Activated naive CD4-positive, alpha-beta T cell treated with anti-CD3 and anti-CD28 coated beads, Interleukin-2, amount 50 U/mL, for 24 hours (primary cell): ENCODE measurements at regions not wholly inside any gene's neighbourhood (a gene's known extent, or its start where the extent isn't known, plus 50 kb on each side); places are given as distances from the start of the nearest gene placed in this dataset.
"Not testable (repeated sequence)": the region's sequence is repeated elsewhere in the genome, so short reads cannot be mapped to it uniquely, and the experiment has no call there.

Experiments used
- H3K27ac Mint-ChIP-seq: one replicate; pipeline ENCODE4 v1.8.0; 2021; ENCODE audit warnings: mild to moderate bottlenecking, mixed read lengths
- H3K27me3 Mint-ChIP-seq: one replicate; pipeline ENCODE4 v1.8.0; 2021; ENCODE audit warnings: mixed read lengths
- H3K36me3 Mint-ChIP-seq: one replicate; pipeline ENCODE4 v1.8.0; 2021; ENCODE audit warnings: mixed read lengths
- H3K4me1 Mint-ChIP-seq: one replicate; pipeline ENCODE4 v1.8.0; 2021; ENCODE audit warnings: mixed read lengths
- H3K4me3 Mint-ChIP-seq: one replicate; pipeline ENCODE4 v1.8.0; 2021; ENCODE audit warnings: mild to moderate bottlenecking, mixed read lengths
- H3K9me3 Mint-ChIP-seq: one replicate; pipeline ENCODE4 v1.8.0; 2021; ENCODE audit warnings: mixed read lengths

DNA sequence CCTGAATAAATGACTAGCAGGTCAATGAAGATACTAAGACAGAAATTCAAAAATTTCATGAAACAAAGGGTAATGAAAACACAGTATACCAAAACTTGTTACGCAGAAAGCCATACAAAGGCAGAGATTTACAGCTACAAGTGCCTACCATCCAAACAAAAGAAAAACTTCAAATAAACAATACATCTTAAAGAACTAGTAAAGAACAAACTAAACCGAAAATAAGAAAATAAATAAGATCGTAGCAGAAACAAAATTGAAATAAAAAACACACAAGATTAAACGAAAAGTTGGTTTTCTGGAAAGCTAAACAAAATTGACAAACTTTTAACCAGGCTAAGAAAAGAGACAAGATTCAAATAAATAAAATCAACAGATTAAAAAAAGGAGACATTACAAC is 51.5 kb downstream of the VPREB1 start:
- H3K36me3 Mint-ChIP-seq, H3K27me3 Mint-ChIP-seq, H3K9me3 Mint-ChIP-seq: not testable (repeated sequence)
- H3K27ac Mint-ChIP-seq = peak overlapping the region; percentile 62
- H3K4me3 Mint-ChIP-seq = peak overlapping the region; percentile 60
- H3K4me1 Mint-ChIP-seq = peaks cover 27% of the 10 kb centered on the region

DNA sequence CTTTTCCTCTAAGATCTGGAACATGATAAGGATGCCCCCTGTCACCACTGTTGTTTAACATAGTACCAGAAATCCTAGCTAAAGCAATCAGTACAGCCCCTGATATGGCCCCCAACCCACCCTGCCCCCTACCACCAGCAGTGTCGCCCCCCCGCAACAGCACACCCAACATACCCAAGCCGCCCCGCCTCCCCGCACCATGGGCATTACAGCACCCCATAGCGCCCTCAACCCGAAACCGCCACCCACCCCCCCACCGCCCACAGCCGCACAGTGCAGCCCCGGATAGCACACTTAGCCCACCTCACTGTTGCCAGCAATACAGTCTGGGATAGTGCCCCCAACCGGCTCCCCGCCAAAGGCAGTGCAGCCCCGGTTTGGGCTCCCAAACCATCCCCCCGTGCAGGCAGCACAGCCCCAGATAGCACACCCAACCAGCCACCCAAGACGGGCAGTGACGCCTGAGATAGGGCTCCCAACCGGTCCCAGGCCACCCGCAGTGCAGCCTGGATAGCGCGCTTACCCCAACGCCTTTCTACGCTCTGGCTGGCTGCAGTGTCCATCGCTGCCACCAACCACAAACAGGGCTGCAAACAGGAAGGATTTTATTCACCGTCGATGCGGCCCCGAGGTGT is 52.7 kb downstream of the VPREB1 start:
- not testable (repeated sequence) for H3K9me3 Mint-ChIP-seq, H3K27me3 Mint-ChIP-seq, H3K36me3 Mint-ChIP-seq
- peak overlapping the region; percentile 51 for H3K27ac Mint-ChIP-seq
- H3K4me3 Mint-ChIP-seq = peak overlapping the region; percentile 88
- H3K4me1 Mint-ChIP-seq = peaks cover 37% of the 10 kb centered on the region

DNA sequence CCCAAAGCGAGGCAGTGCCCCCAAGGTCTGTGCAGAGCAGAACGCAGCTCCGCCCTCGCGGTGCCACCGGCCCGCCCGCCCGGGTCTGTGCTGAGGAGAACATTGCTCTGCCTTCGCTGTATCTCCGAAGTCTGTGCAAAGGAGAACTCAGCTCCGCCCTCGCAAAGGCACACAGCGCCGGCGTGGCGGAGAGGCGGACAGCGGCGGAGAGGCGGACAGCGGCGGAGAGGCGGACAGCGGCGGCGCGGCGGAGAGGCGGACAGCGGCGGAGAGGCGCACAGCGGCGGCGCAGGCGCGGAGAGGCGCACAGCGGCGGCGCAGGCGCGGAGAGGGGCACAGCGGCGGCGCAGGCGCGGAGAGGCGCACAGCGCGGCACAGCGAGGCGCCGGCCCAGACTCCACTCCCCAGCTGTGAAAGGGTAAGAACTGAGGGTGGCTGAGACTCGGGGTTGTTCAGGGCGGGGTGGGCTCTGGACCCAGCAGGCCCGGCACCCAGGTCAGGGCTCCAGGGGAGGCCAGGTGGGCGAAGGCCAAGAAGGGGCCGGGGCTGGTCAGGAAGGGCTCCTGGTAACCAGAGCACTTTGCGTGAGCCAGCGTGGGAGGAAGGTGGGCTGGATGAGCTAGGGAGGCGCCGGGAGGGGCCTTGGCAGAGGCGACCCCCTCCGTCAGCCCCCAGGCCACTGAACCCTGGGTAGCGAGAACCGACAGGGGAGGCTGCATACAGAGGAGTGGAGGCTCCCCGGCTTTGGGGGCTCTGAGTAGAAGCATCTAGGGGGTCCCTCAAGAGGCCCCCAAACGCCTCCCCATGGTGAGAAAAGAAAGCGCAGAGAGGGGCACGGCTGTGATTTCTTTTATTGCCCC is 53.4 kb downstream of the VPREB1 start:
- H3K36me3 Mint-ChIP-seq, H3K9me3 Mint-ChIP-seq, H3K27me3 Mint-ChIP-seq: not testable (repeated sequence)
- peak overlapping the region; percentile 51 for H3K27ac Mint-ChIP-seq
- H3K4me3 Mint-ChIP-seq = peak overlapping the region; percentile 88
- peaks cover 39% of the 10 kb centered on the region for H3K4me1 Mint-ChIP-seq

DNA sequence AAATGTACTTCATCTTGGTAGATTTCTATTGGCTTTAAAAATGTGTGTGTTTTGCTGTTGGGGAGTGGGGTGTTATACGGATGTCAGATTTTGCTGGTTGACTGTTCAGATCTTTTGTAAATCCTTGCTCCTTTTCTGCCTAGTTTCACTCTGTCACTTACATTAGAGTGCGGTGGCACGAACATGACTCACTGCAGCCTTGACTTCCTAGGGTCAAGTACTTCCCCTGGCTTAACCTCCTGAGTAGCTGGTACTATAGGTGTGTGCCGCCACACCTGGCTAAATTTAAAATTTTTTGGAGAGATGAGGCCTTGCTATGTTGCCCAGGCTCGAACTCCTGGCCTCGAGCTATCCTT is 54.0 kb downstream of the VPREB1 start:
- Mint-ChIP-seq H3K4me3 (peak overlapping the region; percentile 88), H3K4me1 (peaks cover 39% of the 10 kb centered on the region)
- H3K27ac Mint-ChIP-seq, H3K27me3 Mint-ChIP-seq, H3K9me3 Mint-ChIP-seq, H3K36me3 Mint-ChIP-seq: not testable (repeated sequence)

DNA sequence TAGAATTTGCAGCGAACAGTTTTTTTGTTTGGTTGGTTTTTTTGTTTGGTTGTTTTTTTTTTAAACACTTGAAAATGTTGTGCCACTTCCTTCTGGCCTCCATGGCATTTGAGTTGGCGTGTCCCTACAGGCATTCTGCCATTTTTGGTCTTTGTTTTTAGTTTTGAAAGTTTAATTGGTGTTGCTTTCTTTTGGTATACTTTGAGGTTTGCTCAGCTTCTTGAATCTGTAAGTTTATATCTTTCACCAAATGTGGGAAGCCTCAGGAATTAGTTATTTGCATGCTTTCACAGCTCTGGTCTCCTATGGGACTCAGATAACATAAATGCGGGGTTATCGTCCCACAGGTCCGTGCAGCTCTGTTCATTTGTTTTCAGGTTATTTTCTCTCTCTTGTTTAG is 55.9 kb downstream of the VPREB1 start:
- H3K4me1 Mint-ChIP-seq = peaks cover 39% of the 10 kb centered on the region
- H3K27me3 Mint-ChIP-seq, H3K36me3 Mint-ChIP-seq, H3K27ac Mint-ChIP-seq, H3K9me3 Mint-ChIP-seq: not testable (repeated sequence)
- peak overlapping the region; percentile 53 for H3K4me3 Mint-ChIP-seq

DNA sequence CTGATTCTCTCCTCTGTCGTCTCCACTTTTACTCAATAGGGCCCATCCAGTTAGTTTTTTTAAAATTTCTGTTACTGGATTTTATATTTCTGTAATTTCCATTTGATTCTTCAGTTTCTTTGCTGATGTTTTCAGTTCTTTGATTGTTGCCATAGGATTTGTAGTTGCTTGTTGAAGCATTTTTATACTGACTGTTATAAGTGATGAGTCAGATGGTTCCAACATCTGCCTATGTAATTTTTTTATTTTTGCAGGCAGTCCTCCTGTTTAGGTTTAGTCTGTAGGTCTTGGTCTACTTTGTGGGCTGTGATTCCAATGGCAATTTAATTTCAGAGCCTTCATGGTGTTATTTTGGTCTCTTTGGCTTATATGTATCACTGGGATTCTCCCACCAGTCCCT is 56.4 kb downstream of the VPREB1 start:
- H3K36me3 Mint-ChIP-seq = not testable (repeated sequence)

DNA sequence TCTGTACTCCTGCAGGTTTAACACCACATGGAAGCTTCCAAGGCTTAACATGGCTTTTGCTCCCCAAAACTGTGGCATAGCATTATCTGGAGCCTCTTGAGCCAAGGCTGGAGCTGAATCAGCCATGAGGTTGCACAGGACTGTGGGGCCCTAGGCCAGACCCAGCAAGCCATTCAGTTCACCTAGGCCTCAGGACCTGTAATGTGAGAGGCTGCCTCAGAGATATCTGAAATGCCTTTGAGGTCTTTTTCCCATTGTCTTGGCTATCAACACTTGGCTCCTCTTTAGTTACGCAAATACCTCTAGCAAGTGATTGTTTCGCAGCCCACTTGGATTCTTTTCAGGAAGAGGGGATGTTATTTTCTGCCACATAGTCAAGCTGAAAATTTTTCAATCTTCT is 72.0 kb downstream of the VPREB1 start:
- Mint-ChIP-seq H3K4me1 (no peaks in the 10 kb centered on the region), H3K36me3 (peaks cover 25% of the 10 kb centered on the region), H3K9me3 (no peaks in the 10 kb centered on the region), H3K27ac (no peak overlapping the region), H3K27me3 (no peaks in the 10 kb centered on the region), H3K4me3 (no peak overlapping the region)

More for the DNA sequence above, 56.4 kb downstream of the VPREB1 start:
- peak overlapping the region; percentile 17 for H3K27ac Mint-ChIP-seq
- H3K4me3 Mint-ChIP-seq = peak overlapping the region; percentile 53
- not testable (repeated sequence) for H3K27me3 Mint-ChIP-seq, H3K9me3 Mint-ChIP-seq
- H3K4me1 Mint-ChIP-seq = peaks cover 37% of the 10 kb centered on the region

DNA sequence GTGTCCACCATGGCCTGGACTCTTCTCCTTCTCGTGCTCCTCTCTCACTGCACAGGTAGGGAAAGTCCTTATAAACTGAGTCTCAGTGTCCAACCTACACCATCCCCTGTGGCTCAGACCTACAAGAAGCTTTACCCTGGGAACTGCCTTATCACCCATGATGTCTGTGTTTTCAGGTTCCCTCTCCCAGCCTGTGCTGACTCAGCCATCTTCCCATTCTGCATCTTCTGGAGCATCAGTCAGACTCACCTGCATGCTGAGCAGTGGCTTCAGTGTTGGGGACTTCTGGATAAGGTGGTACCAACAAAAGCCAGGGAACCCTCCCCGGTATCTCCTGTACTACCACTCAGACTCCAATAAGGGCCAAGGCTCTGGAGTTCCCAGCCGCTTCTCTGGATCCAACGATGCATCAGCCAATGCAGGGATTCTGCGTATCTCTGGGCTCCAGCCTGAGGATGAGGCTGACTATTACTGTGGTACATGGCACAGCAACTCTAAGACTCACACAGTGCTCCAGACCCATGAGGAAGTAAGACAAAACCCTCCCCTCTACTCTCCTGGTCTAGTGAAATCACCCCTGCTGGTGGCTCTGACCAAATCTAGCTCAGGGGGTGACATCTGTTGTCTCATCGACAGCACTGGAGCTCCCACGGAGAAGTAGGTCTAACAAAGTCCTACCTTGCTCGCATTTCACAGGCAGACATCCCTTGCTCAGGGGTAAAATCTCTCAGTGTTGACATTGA is 74.3 kb downstream of the VPREB1 start:
- no peak overlapping the region for H3K27ac Mint-ChIP-seq
- H3K36me3 Mint-ChIP-seq = peaks cover 23% of the 10 kb centered on the region
- H3K27me3 Mint-ChIP-seq = no peaks in the 10 kb centered on the region
- H3K4me1 Mint-ChIP-seq = no peaks in the 10 kb centered on the region
- no peaks in the 10 kb centered on the region for H3K9me3 Mint-ChIP-seq
- no peak overlapping the region for H3K4me3 Mint-ChIP-seq

DNA sequence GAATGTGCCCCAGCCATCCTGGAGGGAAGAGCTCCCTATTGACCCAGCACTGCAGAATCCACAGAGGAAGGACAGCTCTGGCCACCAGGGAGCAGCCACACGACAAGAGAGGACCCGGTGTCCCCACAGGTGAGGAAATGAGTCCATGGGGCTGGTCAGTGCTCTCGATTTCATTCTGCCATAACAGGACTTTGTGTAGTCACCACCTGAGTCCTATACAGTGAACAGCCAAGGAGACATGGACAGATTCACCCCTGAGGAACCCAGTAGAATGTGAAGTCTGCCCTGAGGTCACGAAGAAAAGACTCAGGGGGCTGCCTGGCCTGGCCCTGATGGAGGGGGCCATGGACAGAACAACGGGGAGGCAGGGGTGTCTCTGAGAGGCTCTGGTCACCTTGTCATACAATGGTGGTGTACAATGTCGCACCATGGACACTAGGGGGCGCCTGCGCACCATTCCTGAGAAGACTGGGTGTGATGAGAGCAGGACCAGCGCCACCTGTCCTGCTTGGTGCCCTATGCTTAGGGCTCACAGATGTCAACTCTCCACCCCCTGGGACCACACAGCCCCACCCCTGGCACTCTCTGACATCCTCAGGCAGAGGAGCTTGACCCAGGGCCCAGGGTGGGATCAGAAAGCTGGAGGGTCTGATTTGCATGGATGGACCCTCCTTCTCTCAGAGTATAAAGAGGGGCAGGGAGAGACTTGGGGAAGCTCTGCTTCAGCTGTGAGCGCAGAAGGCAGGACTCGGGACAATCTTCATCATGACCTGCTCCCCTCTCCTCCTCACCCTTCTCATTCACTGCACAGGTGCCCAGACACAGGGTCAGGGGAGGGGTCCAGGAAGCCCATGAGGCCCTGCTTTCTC is 77.4 kb downstream of the VPREB1 start:
- H3K4me1 Mint-ChIP-seq, H3K9me3 Mint-ChIP-seq, H3K4me3 Mint-ChIP-seq, H3K27ac Mint-ChIP-seq, H3K36me3 Mint-ChIP-seq, H3K27me3 Mint-ChIP-seq: not testable (repeated sequence)

DNA sequence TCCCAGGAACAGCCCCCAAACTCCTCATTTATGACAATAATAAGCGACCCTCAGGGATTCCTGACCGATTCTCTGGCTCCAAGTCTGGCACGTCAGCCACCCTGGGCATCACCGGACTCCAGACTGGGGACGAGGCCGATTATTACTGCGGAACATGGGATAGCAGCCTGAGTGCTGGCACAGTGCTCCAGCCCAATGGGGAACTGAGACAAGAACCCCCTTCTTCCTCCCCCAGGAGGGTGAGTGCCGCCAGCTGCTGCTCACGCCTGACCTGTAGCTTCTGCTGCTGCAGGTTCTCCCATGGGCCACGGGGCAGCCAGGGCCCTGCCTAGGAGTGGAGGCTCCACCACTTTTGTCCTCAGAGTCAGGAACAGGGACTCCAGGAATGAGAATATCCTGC is 78.2 kb downstream of the VPREB1 start:
- Mint-ChIP-seq H3K27me3 (no peaks in the 10 kb centered on the region), H3K4me1 (no peaks in the 10 kb centered on the region), H3K4me3 (no peak overlapping the region)

DNA sequence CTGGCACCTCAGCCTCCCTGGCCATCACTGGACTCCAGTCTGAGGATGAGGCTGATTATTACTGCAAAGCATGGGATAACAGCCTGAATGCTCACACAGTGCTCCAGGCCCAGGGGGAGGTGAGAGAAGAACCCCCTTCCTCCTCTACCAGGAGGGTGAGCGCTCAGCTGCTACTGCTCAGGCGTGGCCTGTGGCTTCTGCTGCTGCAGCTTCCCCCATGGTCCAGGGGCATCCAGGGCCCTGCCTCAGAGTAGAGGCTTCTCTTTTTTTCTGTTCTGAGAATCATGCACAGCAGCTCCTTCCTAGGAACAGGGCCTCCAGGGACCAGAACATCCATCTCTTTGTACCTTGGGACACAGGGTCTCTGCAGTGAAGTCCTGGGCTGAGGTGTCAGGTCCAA is 83.1 kb downstream of the VPREB1 start:
- no peaks in the 10 kb centered on the region for H3K36me3 Mint-ChIP-seq
- H3K9me3 Mint-ChIP-seq = no peaks in the 10 kb centered on the region
- no peak overlapping the region for H3K4me3 Mint-ChIP-seq
- peaks cover 12% of the 10 kb centered on the region for H3K27me3 Mint-ChIP-seq
- H3K27ac Mint-ChIP-seq = no peak overlapping the region
- H3K4me1 Mint-ChIP-seq = no peaks in the 10 kb centered on the region

More for the DNA sequence above, 78.2 kb downstream of the VPREB1 start:
- no peaks in the 10 kb centered on the region for H3K36me3 Mint-ChIP-seq
- no peak overlapping the region for H3K27ac Mint-ChIP-seq
- H3K9me3 Mint-ChIP-seq = no peaks in the 10 kb centered on the region

DNA sequence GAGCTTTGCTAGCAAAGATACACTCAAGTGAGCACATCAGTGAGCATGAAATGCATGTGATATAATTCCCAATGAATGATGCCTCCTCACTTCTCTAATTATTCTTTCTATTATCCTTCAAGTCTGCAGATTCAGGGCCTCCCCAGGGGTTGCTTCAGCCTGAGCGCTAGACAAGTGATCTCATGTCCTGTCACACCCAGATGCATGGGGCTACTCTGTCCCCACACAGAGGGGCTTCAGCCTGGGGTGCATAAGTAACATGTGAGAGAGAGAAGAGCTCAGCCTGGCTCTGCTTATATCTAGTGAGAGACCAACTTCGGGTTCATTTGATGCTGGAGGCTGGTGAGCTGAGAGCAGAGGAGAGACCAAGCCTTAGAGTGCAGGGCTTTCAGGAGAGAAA is 85.2 kb downstream of the VPREB1 start:
- Mint-ChIP-seq H3K4me3 (no peak overlapping the region), H3K9me3 (peaks cover 7% of the 10 kb centered on the region), H3K36me3 (peaks cover 4% of the 10 kb centered on the region), H3K27me3 (peaks cover 29% of the 10 kb centered on the region), H3K27ac (no peak overlapping the region), H3K4me1 (no peaks in the 10 kb centered on the region)

DNA sequence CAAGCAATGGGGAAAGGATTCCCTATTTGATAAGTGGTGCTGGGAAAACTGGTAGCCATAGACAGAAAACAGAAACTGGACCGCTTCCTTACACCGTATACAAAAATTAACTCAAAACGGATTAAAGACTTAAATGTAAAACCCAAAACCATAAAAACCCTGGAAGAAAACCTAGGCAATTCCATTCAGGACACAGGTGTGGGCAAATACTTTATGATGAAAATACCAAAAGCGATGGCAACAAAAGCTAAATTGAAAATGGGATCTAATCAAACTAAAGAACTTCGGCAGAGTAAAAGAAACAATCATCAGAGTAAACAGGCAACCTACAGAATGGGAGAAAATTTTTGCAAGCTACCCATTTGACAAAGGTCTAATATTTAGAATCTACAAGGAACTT is 91.1 kb downstream of the VPREB1 start:
- H3K27me3 Mint-ChIP-seq = peaks cover 46% of the 10 kb centered on the region
- not testable (repeated sequence) for H3K27ac Mint-ChIP-seq, H3K36me3 Mint-ChIP-seq, H3K9me3 Mint-ChIP-seq, H3K4me1 Mint-ChIP-seq, H3K4me3 Mint-ChIP-seq

DNA sequence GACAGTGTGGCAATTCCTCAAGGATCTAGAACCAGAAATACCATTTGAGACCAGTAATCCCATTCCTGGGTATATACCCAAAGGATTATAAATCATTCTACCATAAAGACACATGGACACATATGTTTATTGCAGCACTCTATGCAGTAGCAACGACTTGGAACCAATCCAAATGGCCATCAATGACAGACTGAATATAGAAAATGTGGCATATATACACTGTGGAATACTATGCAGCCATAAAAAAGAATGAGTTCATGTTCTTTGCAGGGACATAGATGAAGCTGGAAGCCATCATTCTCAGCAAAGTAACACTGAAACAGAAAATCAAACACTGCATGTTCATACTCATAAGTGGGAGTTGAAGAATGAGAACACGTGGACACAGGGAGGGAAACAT is 91.7 kb downstream of the VPREB1 start:
- not testable (repeated sequence) for H3K4me3 Mint-ChIP-seq, H3K9me3 Mint-ChIP-seq, H3K4me1 Mint-ChIP-seq, H3K27ac Mint-ChIP-seq, H3K36me3 Mint-ChIP-seq
- peaks cover 45% of the 10 kb centered on the region for H3K27me3 Mint-ChIP-seq

DNA sequence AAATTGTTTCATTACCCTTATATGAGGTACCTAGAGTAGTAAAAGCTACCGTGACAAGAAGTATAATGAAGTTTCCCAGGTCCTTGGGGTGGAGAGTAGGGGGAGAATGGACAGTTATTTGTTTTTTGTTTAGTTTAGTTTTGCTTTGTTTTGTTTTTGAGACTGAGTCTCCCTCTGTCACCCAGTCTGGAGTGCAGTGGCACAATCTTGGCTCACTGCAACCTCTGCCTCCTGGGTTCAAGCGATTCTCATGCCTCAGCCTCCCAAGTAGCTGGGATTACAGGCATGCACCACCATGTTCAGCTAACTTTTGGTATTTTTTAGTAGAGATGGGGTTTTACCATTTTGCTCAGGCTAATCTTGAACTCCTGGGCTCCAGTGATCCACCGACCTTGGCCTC is 94.2 kb downstream of the VPREB1 start:
- H3K4me3 Mint-ChIP-seq, H3K4me1 Mint-ChIP-seq, H3K36me3 Mint-ChIP-seq, H3K9me3 Mint-ChIP-seq, H3K27ac Mint-ChIP-seq: not testable (repeated sequence)
- H3K27me3 Mint-ChIP-seq = peaks cover 25% of the 10 kb centered on the region
